ENCODE measurements at regions not wholly inside any gene's neighbourhood (a gene's known extent, or its start where the extent isn't known, plus 50 kb on each side); places are given as distances from the start of the nearest gene placed in this dataset.
A peak's percentile ranks its signal among the peaks of the same experiment; 100 is the strongest.

- no peak for DNase-seq (ENCODE audit: low spot score)
These were observed 128.7 kb upstream of the SLC10A2 start for GRCh38 chr13:103194871-103195270.

GRCh38 chr13:103192511-103193135 lies 126.4 kb upstream of the SLC10A2 start:
- DNase-seq (ENCODE audit: low spot score): no peak

GRCh38 chr13:103190841-103191240 lies 124.6 kb upstream of the SLC10A2 start:
- DNase-seq (ENCODE audit: low spot score): no peak

GRCh38 chr13:103188713-103189326 lies 122.6 kb upstream of the SLC10A2 start:
- peak; percentile 25 for DNase-seq (ENCODE audit: low spot score)

GRCh38 chr13:103187721-103188156 lies 121.5 kb upstream of the SLC10A2 start:
- no peak for DNase-seq (ENCODE audit: low spot score)

GRCh38 chr13:103184413-103184812 lies 118.2 kb upstream of the SLC10A2 start:
- DNase-seq (ENCODE audit: low spot score): no peak

- no peak for DNase-seq (ENCODE audit: low spot score)
These were observed 113.0 kb upstream of the SLC10A2 start for GRCh38 chr13:103178986-103179943.

- no peak for DNase-seq (ENCODE audit: low spot score)
These were observed 108.7 kb upstream of the SLC10A2 start for GRCh38 chr13:103174966-103175365.

- no peak for DNase-seq (ENCODE audit: low spot score)
These were observed 102.8 kb upstream of the SLC10A2 start for GRCh38 chr13:103168901-103169508.

- no peak for DNase-seq (ENCODE audit: low spot score)
These were observed 98.0 kb upstream of the SLC10A2 start for GRCh38 chr13:103164251-103164650.

GRCh38 chr13:103161476-103161875 lies 95.3 kb upstream of the SLC10A2 start:
- DNase-seq (ENCODE audit: low spot score): no peak

GRCh38 chr13:103157434-103158145 lies 91.4 kb upstream of the SLC10A2 start:
- DNase-seq (ENCODE audit: low spot score): no peak

GRCh38 chr13:103157016-103157415 lies 90.8 kb upstream of the SLC10A2 start:
- DNase-seq (ENCODE audit: low spot score): no peak

GRCh38 chr13:103156346-103156998 lies 90.3 kb upstream of the SLC10A2 start:
- peak; percentile 15 for DNase-seq (ENCODE audit: low spot score)

GRCh38 chr13:103153466-103153865 lies 87.2 kb upstream of the SLC10A2 start:
- no peak for DNase-seq (ENCODE audit: low spot score)

GRCh38 chr13:103147961-103148360 lies 81.7 kb upstream of the SLC10A2 start:
- DNase-seq (ENCODE audit: low spot score): no peak

GRCh38 chr13:103145442-103145841 lies 79.2 kb upstream of the SLC10A2 start:
- no peak for DNase-seq (ENCODE audit: low spot score)

GRCh38 chr13:103143432-103143831 lies 77.2 kb upstream of the SLC10A2 start:
- DNase-seq (ENCODE audit: low spot score): no peak

GRCh38 chr13:103142151-103142550 lies 75.9 kb upstream of the SLC10A2 start:
- DNase-seq (ENCODE audit: low spot score): no peak

GRCh38 chr13:103140001-103140671 lies 73.9 kb upstream of the SLC10A2 start:
- DNase-seq (ENCODE audit: low spot score): peak; percentile 37

- no peak for DNase-seq (ENCODE audit: low spot score)
These were observed 68.1 kb upstream of the SLC10A2 start for GRCh38 chr13:103134271-103134670.
